Gastroesophageal sphincter (tissue), 4 donors: ENCODE measurements at regions not wholly inside any gene's neighbourhood (a gene's known extent, or its start where the extent isn't known, plus 50 kb on each side); places are given as distances from the start of the nearest gene placed in this dataset.

Experiments
- ATAC-seq: fragments of 150-250 bp; one replicate; pipeline ENCODE4 v1.9.1; 2016; ENCODE audit warnings: mild to moderate bottlenecking, moderate library complexity
- H3K27ac ChIP-seq, 4 donors: fragments of 200-600 bp; sonication (generic) in 3 of 4; 1 replicate in 3 of 4; 2 replicates in 1 of 4; pipeline ENCODE4 v1.5.1; 2016 to 2019
- H3K27me3 ChIP-seq: fragments of 200-600 bp; sonication (generic); one replicate; pipeline ENCODE4 v1.5.1; 2019
- H3K36me3 ChIP-seq, 2 donors: fragments of 200-600 bp; sonication (generic); one replicate each; pipeline ENCODE4 v1.5.1; 2019; ENCODE audit warnings: control low read depth in 1 of 2
- H3K4me1 ChIP-seq, 3 donors: fragments of 200-600 bp; sonication (generic); 1 replicate in 2 of 3; 2 replicates in 1 of 3; pipeline ENCODE4 v1.5.1; 2016 to 2019; ENCODE audit warnings: control low read depth in 2 of 3
- H3K4me3 ChIP-seq, 2 donors: fragments of 200-600 bp; sonication (generic); one replicate each; pipeline ENCODE4 v1.5.1; 2019; ENCODE audit warnings: mild to moderate bottlenecking in 1 of 2, moderate library complexity in 1 of 2
- H3K9me3 ChIP-seq, 3 donors: fragments of 200-600 bp; sonication (generic); one replicate each; pipeline ENCODE4 v1.5.1; 2017 to 2019; ENCODE audit warnings: control low read depth in 2 of 3
- CTCF ChIP-seq, 4 experiments: fragments of 200-600 bp in 2 of 4; fragments of 450-650 bp in 2 of 4; sonication (generic) in 1 of 4; IDR thresholded peaks; one replicate each; pipeline ENCODE4 v1.5.1; 2017 to 2019; ENCODE audit warnings: antibody characterized with exemption in 4 of 4, mild to moderate bottlenecking in 2 of 4, moderate library complexity in 2 of 4
- EP300 ChIP-seq: sonication (generic); formaldehyde crosslinking; IDR thresholded peaks from one replicate; pipeline ENCODE4 v1.6.1; 2017; ENCODE audit warnings: antibody characterized with exemption, mild to moderate bottlenecking
- POLR2A ChIP-seq, 2 donors: fragments of 450-650 bp; IDR thresholded peaks; one replicate each; pipeline ENCODE4 v1.6.1; 2017; ENCODE audit warnings: antibody characterized with exemption in 2 of 2, mild to moderate bottlenecking in 2 of 2, moderate library complexity in 1 of 2
- POLR2AphosphoS5 ChIP-seq: sonication (generic); formaldehyde crosslinking; IDR thresholded peaks from one replicate; pipeline ENCODE4 v1.6.1; 2017; ENCODE audit warnings: antibody characterized with exemption
- WGBS, 2 donors: methylation state at CpG; one replicate each; pipeline ENCODE4 v1.1.5; 2018; ENCODE audit warnings: low coverage in 1 of 2; 5-methylcytosine and 5-hydroxymethylcytosine counted together

- Histone ChIP-seq H3K9me3 (no peaks in the 10 kb centered on the region), H3K27me3 (no peaks in the 10 kb centered on the region), H3K27ac (no peak overlapping the region), H3K4me3 (no peak overlapping the region), H3K36me3 (no peaks in the 10 kb centered on the region), H3K4me1 (no peaks in the 10 kb centered on the region)
- WGBS, 2 donors: 100% methylated on average over 2 of the region's 33 CpGs; no CpG with 5 or more reads in 1 of the 2 donors
- TF ChIP-seq CTCF (IDR thresholded peaks at IDR 0.05) (no peak), POLR2A (IDR thresholded peaks at IDR 0.05) (no peak), POLR2AphosphoS5 (no peak), EP300 (no peak)
- no peak for ATAC-seq
These were observed 923.4 kb downstream of the SOCS6 start for GRCh38 chr18:71212222-71212621.

GRCh38 chr18:71209944-71210343, 921.1 kb downstream of the SOCS6 start:
- TF ChIP-seq POLR2A (IDR thresholded peaks at IDR 0.05) (no peak), CTCF (IDR thresholded peaks at IDR 0.05) (no peak), EP300 (no peak), POLR2AphosphoS5 (no peak)
- no peaks in the 10 kb centered on the region for H3K27me3 ChIP-seq
- no peak for ATAC-seq
- H3K4me1 ChIP-seq: no peaks in the 10 kb centered on the region
- WGBS, 2 donors: 21 to 56% methylated on average over 2 of the region's 2 CpGs
- H3K27ac ChIP-seq: no peak overlapping the region
- H3K36me3 ChIP-seq: no peaks in the 10 kb centered on the region
- H3K9me3 ChIP-seq: no peaks in the 10 kb centered on the region
- no peak overlapping the region for H3K4me3 ChIP-seq

- H3K4me1 ChIP-seq: no peaks in the 10 kb centered on the region
- H3K27ac ChIP-seq: no peak overlapping the region
- ATAC-seq: no peak
- H3K36me3 ChIP-seq: no peaks in the 10 kb centered on the region
- 55 to 70% methylated on average over 1 of the region's 1 CpG for WGBS, 2 donors
- no peaks in the 10 kb centered on the region for H3K27me3 ChIP-seq
- no peak for TF ChIP-seq POLR2AphosphoS5
- no peak for TF ChIP-seq POLR2A (IDR thresholded peaks at IDR 0.05)
- no peak for TF ChIP-seq CTCF (IDR thresholded peaks at IDR 0.05)
- TF ChIP-seq EP300: no peak
- no peak overlapping the region for H3K4me3 ChIP-seq
- H3K9me3 ChIP-seq: no peaks in the 10 kb centered on the region
These were observed 905.6 kb downstream of the SOCS6 start for GRCh38 chr18:71194438-71194837.

GRCh38 chr18:71189581-71189980, 900.7 kb downstream of the SOCS6 start:
- no peak overlapping the region for H3K4me3 ChIP-seq
- no peaks in the 10 kb centered on the region for H3K36me3 ChIP-seq
- 62 to 75% methylated on average over 1 to 2 of the region's 3 CpGs for WGBS, 2 donors
- no peaks in the 10 kb centered on the region for H3K4me1 ChIP-seq
- TF ChIP-seq CTCF (IDR thresholded peaks at IDR 0.05): no peak
- no peak for TF ChIP-seq POLR2AphosphoS5
- TF ChIP-seq POLR2A (IDR thresholded peaks at IDR 0.05): no peak
- TF ChIP-seq EP300: no peak
- no peaks in the 10 kb centered on the region for H3K9me3 ChIP-seq
- no peak overlapping the region for H3K27ac ChIP-seq
- no peaks in the 10 kb centered on the region for H3K27me3 ChIP-seq
- ATAC-seq: no peak

- no peaks in the 10 kb centered on the region for H3K4me1 ChIP-seq
- H3K4me3 ChIP-seq: no peak overlapping the region
- H3K9me3 ChIP-seq: no peaks in the 10 kb centered on the region
- no peaks in the 10 kb centered on the region for H3K27me3 ChIP-seq
- 21 to 25% methylated on average over 3 to 4 of the region's 4 CpGs for WGBS, 2 donors
- no peaks in the 10 kb centered on the region for H3K36me3 ChIP-seq
- no peak overlapping the region for H3K27ac ChIP-seq
- no peak for ATAC-seq
- TF ChIP-seq CTCF (IDR thresholded peaks at IDR 0.05) (no peak), POLR2AphosphoS5 (no peak), EP300 (no peak), POLR2A (IDR thresholded peaks at IDR 0.05) (no peak)
These were observed 879.8 kb downstream of the SOCS6 start for GRCh38 chr18:71168557-71169145.
